ENCODE measurements at regions not wholly inside any gene's neighbourhood (a gene's known extent, or its start where the extent isn't known, plus 50 kb on each side); places are given as distances from the start of the nearest gene placed in this dataset.

DNA sequence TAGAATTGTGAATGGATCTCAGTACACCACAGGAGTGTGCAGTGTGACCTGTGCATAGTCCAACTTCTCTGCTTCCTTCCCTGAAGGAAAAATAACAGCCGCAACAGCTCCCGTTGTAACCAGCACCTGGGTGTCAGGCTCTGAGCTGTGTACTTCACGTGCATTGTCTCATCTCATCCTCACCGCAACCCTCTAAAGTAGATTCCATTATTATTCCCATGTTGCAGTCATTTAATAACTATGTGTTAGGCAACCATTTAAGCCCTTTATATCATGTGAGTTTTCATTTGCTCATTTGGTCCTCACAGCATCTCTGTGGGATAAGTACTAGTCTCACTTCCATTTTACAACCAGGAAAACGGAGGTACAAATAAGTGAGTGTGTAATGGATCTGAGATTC is 247.0 kb upstream of the MAF start:
- TF ChIP-seq CTCF (IDR thresholded peaks at IDR 0.05) (no peak), POLR2A (IDR thresholded peaks at IDR 0.05) (no peak)
